ENCODE measurements at regions not wholly inside any gene's neighbourhood (a gene's known extent, or its start where the extent isn't known, plus 50 kb on each side); places are given as distances from the start of the nearest gene placed in this dataset.

GRCh38 chr7:1342090-1342640, 109.5 kb downstream of the UNCX start:
- Histone ChIP-seq H3K36me3 (ENCODE audit: control insufficient read depth, insufficient read depth, low read length) (no peaks in the 10 kb centered on the region), H3K4me1 (ENCODE audit: control insufficient read depth, insufficient read depth, low read length, poor library complexity, severe bottlenecking) (no peaks in the 10 kb centered on the region), H3K4me3 (ENCODE audit: insufficient read depth, low read depth, low read length, poor library complexity, severe bottlenecking) (no peak overlapping the region), H3K9me3 (ENCODE audit: control insufficient read depth, low read length) (no peaks in the 10 kb centered on the region), H3K27ac (ENCODE audit: insufficient read depth, low read length, poor library complexity, severe bottlenecking) (no peak overlapping the region), H3K27me3 (replicated peaks; ENCODE audit: control insufficient read depth, insufficient read depth, low read length, poor library complexity, severe bottlenecking) (no peaks in the 10 kb centered on the region)
- DNase-seq = no peak

- H3K4me1 ChIP-seq (ENCODE audit: control insufficient read depth, insufficient read depth, low read length, poor library complexity, severe bottlenecking) = no peaks in the 10 kb centered on the region
- H3K27me3 ChIP-seq (replicated peaks; ENCODE audit: control insufficient read depth, insufficient read depth, low read length, poor library complexity, severe bottlenecking) = peaks cover 5% of the 10 kb centered on the region
- H3K27ac ChIP-seq (ENCODE audit: insufficient read depth, low read length, poor library complexity, severe bottlenecking) = no peak overlapping the region
- DNase-seq = no peak
- H3K4me3 ChIP-seq (ENCODE audit: insufficient read depth, low read depth, low read length, poor library complexity, severe bottlenecking) = no peak overlapping the region
- H3K9me3 ChIP-seq (ENCODE audit: control insufficient read depth, low read length) = no peaks in the 10 kb centered on the region
- no peaks in the 10 kb centered on the region for H3K36me3 ChIP-seq (ENCODE audit: control insufficient read depth, insufficient read depth, low read length)
These were observed 110.9 kb downstream of the UNCX start for GRCh38 chr7:1343551-1343950.

- no peaks in the 10 kb centered on the region for H3K9me3 ChIP-seq (ENCODE audit: control insufficient read depth, low read length)
- no peaks in the 10 kb centered on the region for H3K36me3 ChIP-seq (ENCODE audit: control insufficient read depth, insufficient read depth, low read length)
- H3K4me1 ChIP-seq (ENCODE audit: control insufficient read depth, insufficient read depth, low read length, poor library complexity, severe bottlenecking) = no peaks in the 10 kb centered on the region
- H3K27me3 ChIP-seq (replicated peaks; ENCODE audit: control insufficient read depth, insufficient read depth, low read length, poor library complexity, severe bottlenecking) = peaks cover 5% of the 10 kb centered on the region
- no peak for DNase-seq
- H3K27ac ChIP-seq (ENCODE audit: insufficient read depth, low read length, poor library complexity, severe bottlenecking) = no peak overlapping the region
- H3K4me3 ChIP-seq (ENCODE audit: insufficient read depth, low read depth, low read length, poor library complexity, severe bottlenecking) = no peak overlapping the region
These were observed 111.7 kb downstream of the UNCX start for GRCh38 chr7:1344421-1344820.

GRCh38 chr7:1344981-1345701, 112.5 kb downstream of the UNCX start:
- Histone ChIP-seq H3K36me3 (ENCODE audit: control insufficient read depth, insufficient read depth, low read length) (no peaks in the 10 kb centered on the region), H3K27ac (ENCODE audit: insufficient read depth, low read length, poor library complexity, severe bottlenecking) (no peak overlapping the region), H3K4me1 (ENCODE audit: control insufficient read depth, insufficient read depth, low read length, poor library complexity, severe bottlenecking) (no peaks in the 10 kb centered on the region), H3K27me3 (replicated peaks; ENCODE audit: control insufficient read depth, insufficient read depth, low read length, poor library complexity, severe bottlenecking) (peaks cover 5% of the 10 kb centered on the region), H3K4me3 (ENCODE audit: insufficient read depth, low read depth, low read length, poor library complexity, severe bottlenecking) (no peak overlapping the region), H3K9me3 (ENCODE audit: control insufficient read depth, low read length) (no peaks in the 10 kb centered on the region)
- DNase-seq = no peak

- H3K9me3 ChIP-seq (ENCODE audit: control insufficient read depth, low read length) = no peaks in the 10 kb centered on the region
- DNase-seq = no peak
- H3K27me3 ChIP-seq (replicated peaks; ENCODE audit: control insufficient read depth, insufficient read depth, low read length, poor library complexity, severe bottlenecking) = peaks cover 5% of the 10 kb centered on the region
- no peak overlapping the region for H3K27ac ChIP-seq (ENCODE audit: insufficient read depth, low read length, poor library complexity, severe bottlenecking)
- H3K4me3 ChIP-seq (ENCODE audit: insufficient read depth, low read depth, low read length, poor library complexity, severe bottlenecking) = no peak overlapping the region
- no peaks in the 10 kb centered on the region for H3K4me1 ChIP-seq (ENCODE audit: control insufficient read depth, insufficient read depth, low read length, poor library complexity, severe bottlenecking)
- H3K36me3 ChIP-seq (ENCODE audit: control insufficient read depth, insufficient read depth, low read length) = no peaks in the 10 kb centered on the region
These were observed 113.2 kb downstream of the MICALL2 start for GRCh38 chr7:1345796-1346755.

GRCh38 chr7:1346851-1347250, 112.4 kb downstream of the MICALL2 start:
- H3K9me3 ChIP-seq (ENCODE audit: control insufficient read depth, low read length) = no peaks in the 10 kb centered on the region
- no peaks in the 10 kb centered on the region for H3K4me1 ChIP-seq (ENCODE audit: control insufficient read depth, insufficient read depth, low read length, poor library complexity, severe bottlenecking)
- no peaks in the 10 kb centered on the region for H3K36me3 ChIP-seq (ENCODE audit: control insufficient read depth, insufficient read depth, low read length)
- no peak overlapping the region for H3K4me3 ChIP-seq (ENCODE audit: insufficient read depth, low read depth, low read length, poor library complexity, severe bottlenecking)
- H3K27ac ChIP-seq (ENCODE audit: insufficient read depth, low read length, poor library complexity, severe bottlenecking) = no peak overlapping the region
- no peak for DNase-seq
- peaks cover 5% of the 10 kb centered on the region for H3K27me3 ChIP-seq (replicated peaks; ENCODE audit: control insufficient read depth, insufficient read depth, low read length, poor library complexity, severe bottlenecking)

- peaks cover 5% of the 10 kb centered on the region for H3K27me3 ChIP-seq (replicated peaks; ENCODE audit: control insufficient read depth, insufficient read depth, low read length, poor library complexity, severe bottlenecking)
- no peak for DNase-seq
These were observed 111.0 kb downstream of the MICALL2 start for GRCh38 chr7:1348096-1348822.

GRCh38 chr7:1348823-1349335, 110.4 kb downstream of the MICALL2 start:
- H3K9me3 ChIP-seq (ENCODE audit: control insufficient read depth, low read length) = no peaks in the 10 kb centered on the region
- H3K36me3 ChIP-seq (ENCODE audit: control insufficient read depth, insufficient read depth, low read length) = no peaks in the 10 kb centered on the region
- peaks cover 5% of the 10 kb centered on the region for H3K27me3 ChIP-seq (replicated peaks; ENCODE audit: control insufficient read depth, insufficient read depth, low read length, poor library complexity, severe bottlenecking)
- H3K27ac ChIP-seq (ENCODE audit: insufficient read depth, low read length, poor library complexity, severe bottlenecking) = no peak overlapping the region
- DNase-seq = no peak
- no peaks in the 10 kb centered on the region for H3K4me1 ChIP-seq (ENCODE audit: control insufficient read depth, insufficient read depth, low read length, poor library complexity, severe bottlenecking)
- no peak overlapping the region for H3K4me3 ChIP-seq (ENCODE audit: insufficient read depth, low read depth, low read length, poor library complexity, severe bottlenecking)

More at GRCh38 chr7:1348096-1348822, 111.0 kb downstream of the MICALL2 start:
- Histone ChIP-seq H3K4me3 (ENCODE audit: insufficient read depth, low read depth, low read length, poor library complexity, severe bottlenecking) (no peak overlapping the region), H3K36me3 (ENCODE audit: control insufficient read depth, insufficient read depth, low read length) (no peaks in the 10 kb centered on the region), H3K4me1 (ENCODE audit: control insufficient read depth, insufficient read depth, low read length, poor library complexity, severe bottlenecking) (no peaks in the 10 kb centered on the region), H3K27ac (ENCODE audit: insufficient read depth, low read length, poor library complexity, severe bottlenecking) (no peak overlapping the region), H3K9me3 (ENCODE audit: control insufficient read depth, low read length) (no peaks in the 10 kb centered on the region)

GRCh38 chr7:1349351-1349761, 109.9 kb downstream of the MICALL2 start:
- no peak for DNase-seq

More at GRCh38 chr7:1349351-1349761, 109.9 kb downstream of the MICALL2 start:
- no peaks in the 10 kb centered on the region for H3K4me1 ChIP-seq (ENCODE audit: control insufficient read depth, insufficient read depth, low read length, poor library complexity, severe bottlenecking)
- no peaks in the 10 kb centered on the region for H3K9me3 ChIP-seq (ENCODE audit: control insufficient read depth, low read length)
- no peaks in the 10 kb centered on the region for H3K36me3 ChIP-seq (ENCODE audit: control insufficient read depth, insufficient read depth, low read length)
- H3K27me3 ChIP-seq (replicated peaks; ENCODE audit: control insufficient read depth, insufficient read depth, low read length, poor library complexity, severe bottlenecking) = peaks cover 5% of the 10 kb centered on the region
- no peak overlapping the region for H3K27ac ChIP-seq (ENCODE audit: insufficient read depth, low read length, poor library complexity, severe bottlenecking)
- no peak overlapping the region for H3K4me3 ChIP-seq (ENCODE audit: insufficient read depth, low read depth, low read length, poor library complexity, severe bottlenecking)
